Urinary bladder (tissue), 3 donors: ENCODE measurements at regions not wholly inside any gene's neighbourhood (a gene's known extent, or its start where the extent isn't known, plus 50 kb on each side); places are given as distances from the start of the nearest gene placed in this dataset.

Source experiments
- DNase-seq: peaks from one replicate; pipeline ENCODE4 v3.0.0-alpha.2; 2015; ENCODE audit errors: extremely low spot score
- H3K27ac ChIP-seq: one replicate; pipeline ENCODE4 v1.5.1; 2013; ENCODE audit warnings: low read depth, mild to moderate bottlenecking, moderate library complexity
- H3K36me3 ChIP-seq: one replicate; pipeline ENCODE4 v1.6.1; 2013; ENCODE audit warnings: mild to moderate bottlenecking, moderate library complexity; ENCODE audit not compliant: insufficient read depth
- H3K4me1 ChIP-seq: one replicate; pipeline ENCODE4 v1.6.1; 2013; ENCODE audit warnings: mild to moderate bottlenecking, moderate library complexity; ENCODE audit not compliant: insufficient read depth
- H3K4me3 ChIP-seq: one replicate; pipeline ENCODE4 v1.5.1; 2013; ENCODE audit warnings: low read depth, low read length
- WGBS: extraction: QIAGEN DNeasy Blood & Tissue Kit; methylation state at CpG from one replicate; pipeline ENCODE4 v1.1.7; 2013; 5-methylcytosine and 5-hydroxymethylcytosine counted together
- donor health status: healthy with polysubstance abuse.
- donor health status: healthy.

DNA sequence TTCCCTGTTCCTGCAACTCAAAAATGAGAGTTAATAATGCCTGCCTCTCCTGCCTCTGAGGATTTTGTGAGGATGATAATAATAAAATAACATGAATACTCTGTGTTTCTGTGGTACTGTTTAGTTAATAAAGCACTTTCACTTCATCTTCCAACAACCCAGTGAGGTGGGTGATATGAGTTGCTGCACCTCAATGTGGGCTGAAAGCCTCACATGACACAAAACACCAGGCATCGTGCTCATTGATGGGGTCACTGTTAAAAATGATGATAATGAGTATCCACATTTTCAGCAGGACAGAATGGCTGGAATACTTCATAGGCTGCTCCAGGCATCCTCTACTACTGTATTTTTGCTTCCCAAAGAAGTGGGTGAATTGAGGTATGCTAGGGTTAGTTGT is 222.8 kb upstream of the NRP1 start:
- no peak overlapping the region for H3K4me3 ChIP-seq
- H3K4me1 ChIP-seq, result no peaks in the 10 kb centered on the region
- H3K36me3 ChIP-seq, result no peaks in the 10 kb centered on the region
- 88% methylated on average over 1 of the region's 1 CpG for WGBS
- no peak for DNase-seq
- no peak overlapping the region for H3K27ac ChIP-seq

DNA sequence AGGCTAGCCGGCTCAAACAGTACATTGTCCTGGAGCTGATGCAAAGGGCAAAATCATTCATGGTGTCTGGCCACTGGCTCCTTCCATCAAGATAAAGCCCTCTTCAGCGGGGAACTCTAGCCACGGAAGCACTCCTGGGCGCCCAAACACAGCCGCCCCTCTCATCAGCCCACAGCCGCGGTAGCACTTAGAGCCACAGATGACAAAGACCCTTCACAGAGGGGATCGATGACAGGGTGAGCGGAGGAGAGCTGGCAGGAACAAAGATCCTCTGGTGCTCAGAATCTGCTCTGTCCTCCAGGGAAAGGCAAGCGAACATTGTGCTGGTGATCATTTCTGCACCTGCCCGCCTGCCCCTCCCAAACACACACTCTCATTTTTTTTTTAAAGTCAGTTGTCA is 222.2 kb upstream of the NRP1 start:
- Histone ChIP-seq H3K27ac (no peak overlapping the region), H3K4me1 (no peaks in the 10 kb centered on the region), H3K4me3 (no peak overlapping the region), H3K36me3 (no peaks in the 10 kb centered on the region)
- no peak for DNase-seq
- WGBS, result 76% methylated on average over 11 of the region's 11 CpGs

DNA sequence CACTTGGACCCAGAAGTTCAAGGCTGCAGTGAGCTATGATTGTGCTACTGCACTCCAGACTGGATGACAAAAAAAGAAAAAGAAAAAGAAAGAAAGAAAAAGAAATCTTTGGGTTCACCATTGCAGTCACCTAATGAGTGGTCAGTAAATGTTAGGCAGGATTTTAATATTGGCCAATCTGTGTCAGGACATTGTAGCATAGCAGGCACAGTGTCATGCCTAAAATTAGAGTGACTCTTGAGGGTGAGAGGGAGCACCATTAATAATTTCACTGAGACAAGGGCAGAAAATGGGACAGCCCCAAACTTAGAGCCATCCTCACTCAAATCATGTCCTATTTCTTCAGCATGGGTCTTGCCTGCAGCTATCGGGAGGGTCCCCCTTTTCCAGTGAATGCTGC is 221.6 kb upstream of the NRP1 start:
- H3K4me3 ChIP-seq, result no peak overlapping the region
- no peak for DNase-seq
- H3K4me1 ChIP-seq, result no peaks in the 10 kb centered on the region
- H3K36me3 ChIP-seq, result no peaks in the 10 kb centered on the region
- H3K27ac ChIP-seq, result no peak overlapping the region
- 91% methylated on average over 1 of the region's 1 CpG for WGBS

- DNase-seq, result no peak
- no peak overlapping the region for H3K27ac ChIP-seq
- no peaks in the 10 kb centered on the region for H3K4me1 ChIP-seq
- no peak overlapping the region for H3K4me3 ChIP-seq
- 94% methylated on average over 11 of the region's 11 CpGs for WGBS
- H3K36me3 ChIP-seq, result no peaks in the 10 kb centered on the region
Measured at GRCh38 chr10:33553748-33554571, 219.5 kb upstream of the NRP1 start.

- Histone ChIP-seq H3K4me1 (no peaks in the 10 kb centered on the region), H3K27ac (no peak overlapping the region), H3K4me3 (no peak overlapping the region), H3K36me3 (no peaks in the 10 kb centered on the region)
- no peak for DNase-seq
- WGBS, result 83% methylated on average over 4 of the region's 4 CpGs
Measured at GRCh38 chr10:33552290-33552689, 217.8 kb upstream of the NRP1 start.

DNA sequence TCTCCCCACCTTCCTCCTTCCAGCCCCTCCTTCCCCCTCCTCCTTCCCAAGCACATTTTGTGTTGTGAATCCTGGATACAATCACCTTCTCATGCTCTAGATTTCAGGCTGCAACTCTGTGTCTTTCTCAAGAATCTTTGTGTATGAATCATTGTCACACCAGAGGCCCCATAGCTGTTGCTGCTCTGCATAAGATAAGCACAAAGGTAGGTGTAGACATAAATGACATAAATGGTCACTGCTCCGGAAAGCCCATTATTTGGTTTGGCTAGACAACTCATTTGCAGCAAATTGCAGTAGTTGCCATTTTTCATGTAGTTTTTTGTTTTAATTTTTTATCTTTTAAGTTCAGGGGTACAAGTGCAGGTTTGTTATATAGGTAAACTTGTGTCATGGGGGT is 216.3 kb upstream of the NRP1 start:
- Histone ChIP-seq H3K36me3 (no peaks in the 10 kb centered on the region), H3K4me3 (no peak overlapping the region), H3K4me1 (no peaks in the 10 kb centered on the region), H3K27ac (no peak overlapping the region)
- WGBS, result 95% methylated on average over 1 of the region's 1 CpG
- DNase-seq, result no peak

GRCh38 chr10:33547976-33548375 is 213.5 kb upstream of the NRP1 start:
- no peaks in the 10 kb centered on the region for H3K36me3 ChIP-seq
- H3K4me3 ChIP-seq, result no peak overlapping the region
- WGBS, result 97% methylated on average over 2 of the region's 2 CpGs
- no peak overlapping the region for H3K27ac ChIP-seq
- H3K4me1 ChIP-seq, result no peaks in the 10 kb centered on the region
- no peak for DNase-seq

DNA sequence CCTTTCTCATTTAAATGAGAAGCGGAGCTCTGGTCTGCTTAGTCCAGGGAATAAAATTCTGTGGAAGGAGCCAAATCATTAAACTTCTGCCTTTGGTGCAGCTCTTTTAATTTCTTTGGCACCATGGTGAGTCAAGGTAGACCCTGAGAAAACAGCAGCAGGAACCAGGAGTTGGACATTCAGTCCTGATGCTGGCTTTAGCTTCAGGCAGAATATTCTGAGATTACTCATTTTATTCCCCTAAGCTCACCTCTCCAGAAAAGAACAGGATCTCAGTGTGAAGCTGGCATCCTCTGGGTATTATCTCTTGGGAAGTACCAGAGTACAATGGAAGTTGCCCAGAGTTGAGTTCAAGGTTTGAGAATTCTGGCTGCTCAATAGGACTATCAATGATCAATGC is 211.6 kb upstream of the NRP1 start:
- no peak for DNase-seq

DNA sequence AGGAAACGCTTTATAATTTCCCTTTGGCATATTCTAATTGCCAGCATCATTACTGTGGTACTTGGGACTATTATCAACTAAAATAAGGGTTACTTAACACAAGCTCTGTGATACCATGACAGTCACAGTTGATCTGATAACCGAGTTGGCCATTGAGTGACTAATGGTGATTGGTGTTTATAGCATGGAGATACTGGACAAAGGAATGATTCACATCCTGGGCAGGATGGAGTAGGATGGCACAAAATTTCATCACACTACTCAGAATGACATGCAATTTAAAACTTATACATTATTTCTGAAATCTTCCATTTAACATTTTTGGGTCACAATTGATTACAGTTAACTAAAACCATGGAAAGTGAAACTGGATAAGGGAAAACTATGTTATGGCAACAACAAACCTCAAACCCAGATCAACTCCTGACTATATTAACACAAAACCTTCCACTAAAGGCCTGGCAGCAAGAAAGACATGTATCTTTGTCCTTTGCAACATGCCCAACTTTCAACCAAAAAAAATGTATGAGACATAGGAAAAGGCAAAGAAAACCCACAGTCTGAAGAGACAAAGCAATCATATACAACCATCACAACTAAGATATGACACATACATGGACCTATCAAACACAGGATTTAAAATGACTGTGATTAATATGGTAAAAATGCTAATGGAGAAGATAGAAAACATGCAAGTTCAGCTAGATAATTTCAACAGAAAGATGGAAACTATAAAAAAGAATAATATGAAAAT is 208.5 kb upstream of the NRP1 start:
- Histone ChIP-seq H3K4me1 (no peaks in the 10 kb centered on the region), H3K27ac (no peak overlapping the region), H3K36me3 (no peaks in the 10 kb centered on the region), H3K4me3 (no peak overlapping the region)
- DNase-seq, result no peak
- 91% methylated on average over 2 of the region's 2 CpGs for WGBS

More for the DNA sequence above, 211.6 kb upstream of the NRP1 start:
- 95% methylated on average over 1 of the region's 1 CpG for WGBS
- Histone ChIP-seq H3K4me3 (no peak overlapping the region), H3K27ac (no peak overlapping the region), H3K4me1 (no peaks in the 10 kb centered on the region), H3K36me3 (no peaks in the 10 kb centered on the region)

DNA sequence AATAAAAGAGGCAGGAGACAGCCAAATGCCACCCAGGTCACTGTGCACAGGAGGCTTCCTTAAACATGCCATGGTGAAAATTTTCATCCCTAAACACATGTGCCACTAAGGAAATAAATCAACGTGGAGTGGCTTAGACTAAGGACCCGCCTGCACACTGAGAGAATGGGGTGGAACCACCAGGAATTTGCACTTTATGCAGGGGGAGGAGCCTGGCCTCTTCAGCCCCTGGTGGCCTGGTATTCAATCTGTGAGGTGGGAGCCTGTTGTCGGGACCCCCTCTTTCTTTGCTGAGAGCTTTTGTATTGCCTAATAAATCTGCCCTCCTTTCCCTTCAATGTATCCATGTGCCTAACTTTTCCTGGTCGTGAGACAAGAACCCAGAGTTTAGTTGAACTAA is 204.6 kb upstream of the NRP1 start:
- 77% methylated on average over 4 of the region's 4 CpGs for WGBS
- H3K27ac ChIP-seq, result no peak overlapping the region
- no peak for DNase-seq
- no peak overlapping the region for H3K4me3 ChIP-seq
- no peaks in the 10 kb centered on the region for H3K36me3 ChIP-seq
- H3K4me1 ChIP-seq, result no peaks in the 10 kb centered on the region

GRCh38 chr10:33537066-33537465 is 202.6 kb upstream of the NRP1 start:
- Histone ChIP-seq H3K27ac (no peak overlapping the region), H3K4me3 (no peak overlapping the region), H3K4me1 (no peaks in the 10 kb centered on the region), H3K36me3 (no peaks in the 10 kb centered on the region)
- WGBS, result 95% methylated on average over 1 of the region's 1 CpG
- no peak for DNase-seq

DNA sequence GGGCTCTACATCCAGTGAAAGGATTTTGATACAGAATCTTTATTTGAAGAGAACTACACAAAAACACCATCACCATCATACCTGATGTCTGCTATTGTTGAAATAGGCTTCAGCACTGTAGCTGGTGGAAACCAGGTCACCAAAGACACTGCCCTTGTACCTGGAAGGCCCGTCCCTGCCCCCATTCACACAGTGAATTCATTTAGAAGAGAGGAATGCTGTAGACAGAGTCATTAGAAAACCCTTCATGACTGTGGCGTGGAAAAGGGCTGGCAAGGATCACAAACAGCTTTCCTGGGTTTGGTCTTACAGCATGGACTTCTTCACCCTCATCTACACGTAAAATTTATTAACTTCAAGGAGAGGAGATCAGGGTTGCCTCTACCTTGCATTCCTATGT is 202.0 kb upstream of the NRP1 start:
- no peak overlapping the region for H3K27ac ChIP-seq
- 93% methylated on average over 3 of the region's 3 CpGs for WGBS
- DNase-seq, result no peak
- H3K4me1 ChIP-seq, result no peaks in the 10 kb centered on the region
- H3K4me3 ChIP-seq, result no peak overlapping the region
- H3K36me3 ChIP-seq, result no peaks in the 10 kb centered on the region

- no peak for DNase-seq
- Histone ChIP-seq H3K27ac (no peak overlapping the region), H3K4me1 (no peaks in the 10 kb centered on the region), H3K36me3 (no peaks in the 10 kb centered on the region), H3K4me3 (no peak overlapping the region)
Measured at GRCh38 chr10:33535866-33536265, 201.4 kb upstream of the NRP1 start.

GRCh38 chr10:33534416-33534815 is 199.9 kb upstream of the NRP1 start:
- Histone ChIP-seq H3K36me3 (no peaks in the 10 kb centered on the region), H3K4me1 (no peaks in the 10 kb centered on the region), H3K4me3 (no peak overlapping the region), H3K27ac (no peak overlapping the region)
- 90% methylated on average over 4 of the region's 4 CpGs for WGBS
- no peak for DNase-seq
